ENCODE measurements at regions not wholly inside any gene's neighbourhood (a gene's known extent, or its start where the extent isn't known, plus 50 kb on each side); places are given as distances from the start of the nearest gene placed in this dataset.
A peak's percentile ranks its signal among the peaks of the same experiment; 100 is the strongest.

- Mint-ChIP-seq H3K9me3 (peaks cover 15% of the 10 kb centered on the region), H3K27ac (peak overlapping the region; percentile 79), H3K4me1 (ENCODE audit: low read depth) (peaks cover 70% of the 10 kb centered on the region), H3K36me3 (ENCODE audit: low read depth) (peaks cover 13% of the 10 kb centered on the region), H3K27me3 (ENCODE audit: low read depth) (no peaks in the 10 kb centered on the region), H3K4me3 (peak overlapping the region; percentile 45)
These were observed 73.8 kb upstream of the SFMBT2 start for GRCh38 chr10:7484456-7485243.

GRCh38 chr10:7483848-7484247 lies 73.0 kb upstream of the SFMBT2 start:
- H3K36me3 Mint-ChIP-seq (ENCODE audit: low read depth): peaks cover 14% of the 10 kb centered on the region
- peak overlapping the region; percentile 90 for H3K27ac Mint-ChIP-seq
- H3K4me1 Mint-ChIP-seq (ENCODE audit: low read depth): peaks cover 66% of the 10 kb centered on the region
- H3K27me3 Mint-ChIP-seq (ENCODE audit: low read depth): no peaks in the 10 kb centered on the region
- H3K4me3 Mint-ChIP-seq: peak overlapping the region; percentile 27
- H3K9me3 Mint-ChIP-seq: peaks cover 15% of the 10 kb centered on the region

- peak overlapping the region; percentile 45 for H3K4me3 Mint-ChIP-seq
- H3K27me3 Mint-ChIP-seq (ENCODE audit: low read depth): no peaks in the 10 kb centered on the region
- H3K36me3 Mint-ChIP-seq (ENCODE audit: low read depth): peaks cover 17% of the 10 kb centered on the region
- peaks cover 15% of the 10 kb centered on the region for H3K9me3 Mint-ChIP-seq
- peak overlapping the region; percentile 90 for H3K27ac Mint-ChIP-seq
- peaks cover 68% of the 10 kb centered on the region for H3K4me1 Mint-ChIP-seq (ENCODE audit: low read depth)
These were observed 72.2 kb upstream of the SFMBT2 start for GRCh38 chr10:7482992-7483391.

GRCh38 chr10:7481368-7481765 lies 70.5 kb upstream of the SFMBT2 start:
- H3K27ac Mint-ChIP-seq: peak overlapping the region; percentile 71
- peak overlapping the region; percentile 36 for H3K4me3 Mint-ChIP-seq
- peaks cover 11% of the 10 kb centered on the region for H3K36me3 Mint-ChIP-seq (ENCODE audit: low read depth)
- H3K9me3 Mint-ChIP-seq: peaks cover 10% of the 10 kb centered on the region
- no peaks in the 10 kb centered on the region for H3K27me3 Mint-ChIP-seq (ENCODE audit: low read depth)
- peaks cover 61% of the 10 kb centered on the region for H3K4me1 Mint-ChIP-seq (ENCODE audit: low read depth)

GRCh38 chr10:7480742-7481367 lies 70.0 kb upstream of the SFMBT2 start:
- peak overlapping the region; percentile 71 for H3K27ac Mint-ChIP-seq
- H3K4me3 Mint-ChIP-seq: peak overlapping the region; percentile 36
- H3K4me1 Mint-ChIP-seq (ENCODE audit: low read depth): peaks cover 57% of the 10 kb centered on the region

GRCh38 chr10:7479861-7480598 lies 69.2 kb upstream of the SFMBT2 start:
- Mint-ChIP-seq H3K4me3 (no peak overlapping the region), H3K4me1 (ENCODE audit: low read depth) (peaks cover 49% of the 10 kb centered on the region)

More at GRCh38 chr10:7480742-7481367, 70.0 kb upstream of the SFMBT2 start:
- H3K9me3 Mint-ChIP-seq: peaks cover 10% of the 10 kb centered on the region
- no peaks in the 10 kb centered on the region for H3K27me3 Mint-ChIP-seq (ENCODE audit: low read depth)
- H3K36me3 Mint-ChIP-seq (ENCODE audit: low read depth): peaks cover 11% of the 10 kb centered on the region

GRCh38 chr10:7478727-7479457 lies 68.1 kb upstream of the SFMBT2 start:
- H3K27me3 Mint-ChIP-seq (ENCODE audit: low read depth): no peaks in the 10 kb centered on the region
- peak overlapping the region; percentile 43 for H3K4me3 Mint-ChIP-seq
- H3K9me3 Mint-ChIP-seq: peaks cover 5% of the 10 kb centered on the region

More at GRCh38 chr10:7479861-7480598, 69.2 kb upstream of the SFMBT2 start:
- Mint-ChIP-seq H3K36me3 (ENCODE audit: low read depth) (peaks cover 9% of the 10 kb centered on the region), H3K27ac (peak overlapping the region; percentile 38), H3K27me3 (ENCODE audit: low read depth) (no peaks in the 10 kb centered on the region), H3K9me3 (peaks cover 5% of the 10 kb centered on the region)

GRCh38 chr10:7477538-7478334 lies 66.9 kb upstream of the SFMBT2 start:
- Mint-ChIP-seq H3K36me3 (ENCODE audit: low read depth) (peaks cover 4% of the 10 kb centered on the region), H3K27me3 (ENCODE audit: low read depth) (no peaks in the 10 kb centered on the region), H3K27ac (no peak overlapping the region), H3K4me1 (ENCODE audit: low read depth) (peaks cover 37% of the 10 kb centered on the region), H3K9me3 (no peaks in the 10 kb centered on the region), H3K4me3 (no peak overlapping the region)

More at GRCh38 chr10:7478727-7479457, 68.1 kb upstream of the SFMBT2 start:
- H3K4me1 Mint-ChIP-seq (ENCODE audit: low read depth): peaks cover 42% of the 10 kb centered on the region
- H3K36me3 Mint-ChIP-seq (ENCODE audit: low read depth): peaks cover 9% of the 10 kb centered on the region
- no peak overlapping the region for H3K27ac Mint-ChIP-seq

- Mint-ChIP-seq H3K36me3 (ENCODE audit: low read depth) (peaks cover 4% of the 10 kb centered on the region), H3K4me1 (ENCODE audit: low read depth) (peaks cover 39% of the 10 kb centered on the region), H3K27ac (no peak overlapping the region), H3K27me3 (ENCODE audit: low read depth) (no peaks in the 10 kb centered on the region), H3K4me3 (no peak overlapping the region), H3K9me3 (no peaks in the 10 kb centered on the region)
These were observed 65.1 kb upstream of the SFMBT2 start for GRCh38 chr10:7475939-7476338.

GRCh38 chr10:7475046-7475911 lies 64.4 kb upstream of the SFMBT2 start:
- Mint-ChIP-seq H3K4me3 (no peak overlapping the region), H3K27ac (no peak overlapping the region), H3K27me3 (ENCODE audit: low read depth) (no peaks in the 10 kb centered on the region), H3K36me3 (ENCODE audit: low read depth) (peaks cover 4% of the 10 kb centered on the region), H3K4me1 (ENCODE audit: low read depth) (peaks cover 41% of the 10 kb centered on the region), H3K9me3 (no peaks in the 10 kb centered on the region)

GRCh38 chr10:7474388-7474787 lies 63.6 kb upstream of the SFMBT2 start:
- no peaks in the 10 kb centered on the region for H3K9me3 Mint-ChIP-seq
- no peaks in the 10 kb centered on the region for H3K27me3 Mint-ChIP-seq (ENCODE audit: low read depth)
- H3K4me3 Mint-ChIP-seq: no peak overlapping the region
- H3K27ac Mint-ChIP-seq: no peak overlapping the region
- peaks cover 42% of the 10 kb centered on the region for H3K4me1 Mint-ChIP-seq (ENCODE audit: low read depth)
- H3K36me3 Mint-ChIP-seq (ENCODE audit: low read depth): peaks cover 3% of the 10 kb centered on the region

GRCh38 chr10:7473474-7473873 lies 62.6 kb upstream of the SFMBT2 start:
- no peak overlapping the region for H3K4me3 Mint-ChIP-seq
- H3K27ac Mint-ChIP-seq: no peak overlapping the region
- no peaks in the 10 kb centered on the region for H3K36me3 Mint-ChIP-seq (ENCODE audit: low read depth)
- peaks cover 4% of the 10 kb centered on the region for H3K27me3 Mint-ChIP-seq (ENCODE audit: low read depth)
- H3K4me1 Mint-ChIP-seq (ENCODE audit: low read depth): peaks cover 37% of the 10 kb centered on the region
- H3K9me3 Mint-ChIP-seq: no peaks in the 10 kb centered on the region

All from T-helper 1 cell treated with Interleukin-12 subunit alpha and Interleukin-12 subunit beta and Interleukin-4 antibody, amounts not matched to agents 30 μg/mL and 1 μg/mL, for 36 hours (primary cell).